ENCODE measurements at regions not wholly inside any gene's neighbourhood (a gene's known extent, or its start where the extent isn't known, plus 50 kb on each side); places are given as distances from the start of the nearest gene placed in this dataset.

GRCh38 chr12:43162138-43162537, 389.9 kb downstream of the ADAMTS20 start:
- no peaks in the 10 kb centered on the region for H3K4me1 ChIP-seq (ENCODE audit: low read depth)
- no peak overlapping the region for H3K4me3 ChIP-seq
- H3K27ac ChIP-seq: no peak overlapping the region
- TF ChIP-seq CTCF (IDR thresholded peaks at IDR 0.05; ENCODE audit: low read depth, low read length): no peak
- H3K9me3 ChIP-seq (ENCODE audit: low read depth): no peaks in the 10 kb centered on the region
- DNase-seq (ENCODE audit: low read depth in 1 of 2, low spot score in 1 of 2): no peak
- H3K36me3 ChIP-seq: no peaks in the 10 kb centered on the region
- H3K27me3 ChIP-seq: no peaks in the 10 kb centered on the region

GRCh38 chr12:43159506-43159905, 392.5 kb downstream of the ADAMTS20 start:
- H3K4me1 ChIP-seq (ENCODE audit: low read depth): no peaks in the 10 kb centered on the region
- H3K4me3 ChIP-seq: no peak overlapping the region
- H3K27ac ChIP-seq: no peak overlapping the region
- H3K27me3 ChIP-seq: no peaks in the 10 kb centered on the region
- H3K9me3 ChIP-seq (ENCODE audit: low read depth): no peaks in the 10 kb centered on the region
- no peak for DNase-seq (ENCODE audit: low read depth in 1 of 2, low spot score in 1 of 2)
- H3K36me3 ChIP-seq: no peaks in the 10 kb centered on the region
- no peak for TF ChIP-seq CTCF (IDR thresholded peaks at IDR 0.05; ENCODE audit: low read depth, low read length)

DNA sequence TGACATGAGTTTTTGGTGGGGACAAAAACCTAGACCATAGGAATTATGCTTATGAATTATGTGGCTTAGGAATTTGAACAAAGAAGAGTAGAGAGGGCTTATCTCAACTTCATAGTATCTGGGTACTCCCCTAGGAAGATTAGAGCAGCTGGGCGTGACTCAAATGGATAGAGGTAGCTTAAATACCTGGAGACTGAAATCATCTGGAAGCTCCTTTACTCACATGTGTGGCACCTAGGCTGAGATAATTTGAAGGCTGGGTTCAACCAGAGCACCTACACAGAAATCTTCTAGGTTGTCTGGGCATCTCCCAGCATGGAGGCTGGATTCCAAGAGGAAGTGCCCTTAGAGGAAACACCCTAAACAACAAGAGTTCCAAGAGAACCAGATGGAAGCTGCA, 393.9 kb downstream of the ADAMTS20 start:
- H3K36me3 ChIP-seq: no peaks in the 10 kb centered on the region
- H3K27ac ChIP-seq: no peak overlapping the region
- H3K4me3 ChIP-seq: no peak overlapping the region
- no peak for DNase-seq (ENCODE audit: low read depth in 1 of 2, low spot score in 1 of 2)
- H3K4me1 ChIP-seq (ENCODE audit: low read depth): no peaks in the 10 kb centered on the region
- no peaks in the 10 kb centered on the region for H3K27me3 ChIP-seq
- TF ChIP-seq CTCF (IDR thresholded peaks at IDR 0.05; ENCODE audit: low read depth, low read length): no peak
- H3K9me3 ChIP-seq (ENCODE audit: low read depth): no peaks in the 10 kb centered on the region

DNA sequence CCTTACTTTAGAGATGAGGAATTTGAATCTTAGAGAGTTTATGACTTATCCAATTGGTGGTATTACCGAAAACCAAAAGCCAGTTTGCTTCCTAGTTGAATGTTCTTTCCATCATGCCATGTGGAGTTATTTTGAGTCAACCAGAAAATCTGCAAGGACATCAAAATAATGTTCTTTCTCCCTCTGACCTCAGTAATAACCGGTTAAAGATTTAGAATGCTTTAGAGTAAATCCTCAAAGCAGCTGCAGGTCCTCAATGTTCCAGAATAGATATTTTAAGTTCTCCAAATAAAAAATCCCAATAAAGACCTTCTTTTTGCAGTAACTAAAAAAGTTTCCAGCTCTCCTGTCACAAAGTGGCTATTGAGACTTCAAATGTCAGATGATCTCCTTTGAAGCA, 396.6 kb downstream of the ADAMTS20 start:
- Histone ChIP-seq H3K36me3 (no peaks in the 10 kb centered on the region), H3K4me3 (no peak overlapping the region), H3K9me3 (ENCODE audit: low read depth) (no peaks in the 10 kb centered on the region), H3K4me1 (ENCODE audit: low read depth) (no peaks in the 10 kb centered on the region), H3K27me3 (no peaks in the 10 kb centered on the region), H3K27ac (no peak overlapping the region)
- no peak for DNase-seq (ENCODE audit: low read depth in 1 of 2, low spot score in 1 of 2)
- no peak for TF ChIP-seq CTCF (IDR thresholded peaks at IDR 0.05; ENCODE audit: low read depth, low read length)

GRCh38 chr12:43154498-43155045, 397.4 kb downstream of the ADAMTS20 start:
- TF ChIP-seq CTCF (IDR thresholded peaks at IDR 0.05; ENCODE audit: low read depth, low read length): no peak
- no peak overlapping the region for H3K27ac ChIP-seq
- no peaks in the 10 kb centered on the region for H3K36me3 ChIP-seq
- H3K4me1 ChIP-seq (ENCODE audit: low read depth): no peaks in the 10 kb centered on the region
- H3K27me3 ChIP-seq: no peaks in the 10 kb centered on the region
- H3K9me3 ChIP-seq (ENCODE audit: low read depth): no peaks in the 10 kb centered on the region
- DNase-seq (ENCODE audit: low read depth in 1 of 2, low spot score in 1 of 2): no peak
- H3K4me3 ChIP-seq: no peak overlapping the region
